ENCODE measurements at regions not wholly inside any gene's neighbourhood (a gene's known extent, or its start where the extent isn't known, plus 50 kb on each side); places are given as distances from the start of the nearest gene placed in this dataset.

DNA sequence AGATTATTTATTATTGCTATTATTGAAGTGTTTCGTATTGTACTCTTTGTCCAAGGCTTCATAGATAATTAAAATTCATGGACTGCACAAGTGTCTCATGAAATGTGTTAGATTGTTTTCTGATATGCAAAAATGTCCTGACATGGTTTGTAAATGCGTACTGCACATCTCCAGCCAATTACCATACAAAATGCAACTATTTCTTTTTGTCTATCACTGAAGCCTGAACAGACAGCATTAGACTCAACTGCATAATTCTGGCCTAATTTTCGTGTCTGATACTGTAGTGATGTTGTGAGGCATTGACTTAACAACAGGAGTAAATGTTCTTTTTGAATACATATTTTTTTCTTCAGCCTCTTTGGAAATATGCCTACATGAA is 498.2 kb upstream of the CD180 start:
- no peak for DNase-seq (ENCODE audit: low read depth)

DNA sequence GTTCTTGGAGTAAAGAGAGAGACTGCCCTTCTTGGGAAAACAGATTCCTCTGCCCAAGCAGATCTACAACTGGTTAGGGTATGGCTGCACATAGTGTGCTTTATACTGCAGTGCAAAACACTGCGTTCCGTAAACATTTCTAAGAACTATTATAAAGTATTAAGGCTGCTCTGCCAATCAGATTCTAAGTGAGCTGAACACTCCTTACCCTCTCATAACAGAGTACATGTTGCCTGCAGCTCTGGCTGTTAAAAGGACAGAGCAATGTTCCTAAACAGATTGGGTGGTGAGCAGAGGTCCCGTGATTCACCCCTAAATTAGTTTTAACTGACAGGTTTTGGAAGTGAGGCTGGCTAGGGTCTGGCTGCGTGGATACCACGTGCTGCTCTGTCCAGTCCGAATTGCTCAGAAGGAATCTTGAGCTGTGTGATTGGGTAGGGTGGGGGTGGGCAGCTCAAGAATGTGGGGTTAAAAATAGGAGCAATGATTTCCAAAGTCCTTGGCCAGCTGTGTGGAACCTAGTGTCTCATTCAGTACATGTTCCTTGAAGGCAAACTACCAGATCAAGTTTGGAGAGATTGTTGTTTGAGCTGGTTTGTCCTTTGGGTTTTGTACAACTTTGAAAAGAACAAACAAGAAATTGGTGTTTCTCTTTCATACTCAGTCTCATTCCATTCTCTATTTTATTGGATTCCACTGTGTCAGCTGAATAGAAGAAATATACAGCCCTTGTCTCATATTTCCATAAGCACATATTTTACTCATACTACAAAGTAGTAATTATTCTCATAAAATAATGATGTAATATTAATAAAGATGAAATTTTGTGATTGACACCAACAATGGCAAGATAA is 497.6 kb upstream of the CD180 start:
- DNase-seq (ENCODE audit: low read depth), result peak; percentile 93

DNA sequence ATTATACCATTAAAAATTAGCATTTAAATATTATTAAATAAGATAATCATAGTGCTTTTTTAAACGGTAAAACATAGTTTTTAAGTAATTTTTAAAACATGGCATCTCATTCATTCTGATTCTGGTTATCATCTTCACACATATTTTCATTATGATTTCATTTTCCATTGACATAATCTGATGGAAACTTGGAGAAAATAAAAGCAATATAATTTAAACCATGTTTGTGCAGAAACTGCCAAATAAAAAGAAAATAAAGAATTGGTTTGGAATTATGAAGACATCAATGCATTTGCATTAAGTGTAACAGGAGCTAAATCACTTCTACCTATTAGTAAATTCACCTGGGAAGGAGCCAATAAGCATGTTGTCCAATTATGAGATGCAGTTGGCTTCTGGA is 490.1 kb upstream of the CD180 start:
- DNase-seq (ENCODE audit: low read depth), result no peak

DNA sequence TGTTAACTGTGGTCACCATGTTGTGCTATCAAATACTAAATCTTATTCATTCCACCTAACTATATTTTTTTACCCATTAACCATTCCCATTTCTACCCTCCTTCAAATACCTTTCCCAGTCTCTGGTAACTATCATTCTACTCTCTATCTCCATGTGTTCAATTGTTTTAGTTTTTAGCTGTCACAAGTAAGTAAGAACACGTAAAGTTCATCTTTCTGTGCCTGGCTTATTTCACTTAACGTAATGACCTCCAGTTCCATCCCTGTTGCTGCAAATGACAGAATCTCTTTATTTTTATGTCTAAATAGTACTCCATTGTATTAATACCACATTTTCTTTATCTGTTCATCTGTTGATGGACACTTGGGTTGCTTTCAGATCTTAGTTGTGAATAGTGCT is 485.1 kb upstream of the CD180 start:
- no peak for DNase-seq (ENCODE audit: low read depth)

DNA sequence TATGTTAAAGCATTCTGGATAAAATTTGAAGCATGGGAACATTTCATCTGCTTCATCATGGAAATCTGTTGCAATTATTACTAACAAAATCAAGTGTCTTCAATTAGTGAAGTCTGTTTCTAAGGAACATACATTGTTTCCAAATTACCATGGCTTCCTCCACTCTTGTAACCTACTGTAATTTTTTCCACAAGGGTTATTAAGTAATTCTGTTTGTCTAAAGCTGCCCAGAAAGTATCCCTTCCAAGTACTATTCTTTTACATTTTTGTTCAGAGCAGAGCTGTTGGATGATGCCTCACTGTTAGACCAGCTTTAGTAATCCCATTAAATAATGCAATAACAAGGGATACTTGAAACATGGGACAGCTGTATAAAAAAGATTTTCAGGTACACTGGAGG is 483.5 kb upstream of the CD180 start:
- DNase-seq (ENCODE audit: low read depth), result peak; percentile 96

DNA sequence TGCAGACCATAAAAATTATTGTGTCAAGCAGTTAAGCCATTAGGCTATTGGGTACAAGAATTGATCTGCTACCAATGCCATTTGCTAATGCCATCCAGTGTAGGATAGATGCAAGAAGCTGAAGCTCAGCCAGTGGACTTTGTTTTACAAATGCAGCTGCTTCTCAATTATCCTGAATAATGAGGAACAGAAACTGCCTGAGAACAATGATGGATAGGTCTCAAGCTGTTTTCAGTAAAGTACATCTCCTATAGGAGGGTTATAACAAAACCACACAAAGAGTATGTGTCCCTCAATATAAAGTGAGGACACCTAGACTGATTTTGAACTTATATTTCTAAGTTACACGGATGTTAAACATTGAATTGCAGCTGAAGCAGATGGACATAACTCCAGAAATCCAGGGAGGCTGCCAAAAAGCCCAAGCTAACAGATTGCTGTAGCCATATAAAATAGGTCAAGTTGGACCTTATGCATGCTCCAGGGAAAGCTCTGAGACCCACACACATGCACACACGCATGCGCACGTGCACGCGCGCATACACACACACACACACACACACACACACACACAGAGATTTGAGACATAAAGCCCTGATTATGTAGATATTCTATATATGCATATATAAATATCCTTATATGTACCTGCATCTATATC is 482.7 kb upstream of the CD180 start:
- DNase-seq (ENCODE audit: low read depth), result no peak

DNA sequence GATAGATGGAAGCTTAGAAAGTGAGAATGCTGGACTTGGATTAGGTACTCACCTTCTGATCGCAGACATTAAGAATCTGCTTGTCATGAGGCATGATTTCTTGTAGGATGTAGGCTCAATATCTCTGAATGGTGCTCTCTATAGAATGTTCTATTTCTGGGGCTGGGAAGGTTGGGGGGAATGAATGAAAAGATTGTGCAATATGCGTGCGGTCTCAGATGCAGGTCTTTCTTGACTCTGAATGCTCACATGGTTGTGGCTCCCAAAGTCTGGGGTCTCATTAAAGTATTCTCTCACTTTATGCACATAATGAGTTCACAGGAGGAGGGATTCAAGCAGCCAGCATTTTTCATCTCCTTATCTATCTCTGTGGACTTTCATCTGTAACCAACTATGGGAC is 482.0 kb upstream of the CD180 start:
- DNase-seq (ENCODE audit: low read depth), result no peak

DNA sequence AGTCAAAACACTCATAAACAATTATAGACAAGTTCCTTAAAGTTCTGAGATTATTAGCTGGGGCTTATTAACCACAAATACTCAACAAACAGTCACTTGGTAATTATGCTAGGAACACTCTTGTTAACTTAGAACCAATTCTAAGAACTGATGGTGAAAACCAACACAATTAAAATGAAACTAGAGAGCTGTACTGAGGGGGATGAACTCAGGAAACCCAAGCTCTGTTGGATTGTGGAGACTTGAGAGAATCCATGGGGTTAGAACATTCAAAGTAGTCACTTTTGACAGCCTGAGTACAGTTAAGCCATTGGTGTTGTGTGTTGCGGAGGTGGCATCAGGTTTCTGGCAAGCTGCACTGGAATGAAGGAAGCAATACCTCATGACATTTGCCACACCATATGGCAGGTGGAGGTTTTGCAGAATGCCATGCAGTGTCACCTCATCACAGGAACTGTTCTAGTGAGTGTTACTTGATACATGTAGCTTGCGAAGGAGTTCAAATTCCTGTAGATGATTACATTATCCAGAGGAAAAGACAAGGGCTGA is 480.9 kb upstream of the CD180 start:
- no peak for DNase-seq (ENCODE audit: low read depth)

DNA sequence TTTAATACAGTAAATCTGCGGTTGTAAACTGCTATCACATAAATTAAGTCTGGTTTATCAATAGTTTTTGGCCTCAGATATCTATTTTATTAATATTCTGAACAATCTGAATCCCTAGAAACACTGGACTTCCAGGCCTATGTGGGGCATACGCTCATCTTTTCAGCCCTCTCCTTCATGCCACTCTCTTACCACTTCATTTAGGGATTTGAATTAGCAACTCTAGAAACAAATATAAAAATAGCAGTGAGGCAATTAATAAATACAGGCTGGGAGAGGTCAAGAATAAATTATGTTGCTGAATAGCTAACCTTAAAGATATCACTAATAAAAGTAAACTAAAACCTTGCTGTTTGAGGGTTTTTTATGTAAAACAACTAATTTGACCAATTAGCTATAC is 480.3 kb upstream of the CD180 start:
- DNase-seq (ENCODE audit: low read depth), result no peak

DNA sequence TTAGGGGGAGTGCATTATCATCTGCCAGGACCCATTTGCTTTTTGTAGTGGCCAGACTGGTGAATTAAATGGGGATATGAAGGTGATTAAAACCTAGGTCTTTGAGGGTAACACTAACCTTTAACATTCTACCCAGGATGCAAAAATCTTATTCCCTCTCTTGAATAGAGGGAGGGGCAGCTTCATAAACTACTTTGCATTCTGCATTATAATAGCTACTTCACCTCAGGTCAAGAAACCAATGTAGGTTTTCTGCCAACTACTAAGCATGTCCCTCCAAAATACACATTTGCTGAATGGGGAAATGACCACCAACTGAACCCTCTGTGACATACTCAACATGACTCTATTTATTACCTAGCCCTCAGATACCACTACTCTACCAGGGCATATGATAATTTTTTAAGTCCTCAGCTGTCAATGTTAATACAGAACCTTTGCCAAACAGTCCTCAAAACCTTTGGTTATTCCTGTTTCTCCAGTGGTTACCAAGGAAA is 477.6 kb upstream of the CD180 start:
- DNase-seq (ENCODE audit: low read depth), result no peak

DNA sequence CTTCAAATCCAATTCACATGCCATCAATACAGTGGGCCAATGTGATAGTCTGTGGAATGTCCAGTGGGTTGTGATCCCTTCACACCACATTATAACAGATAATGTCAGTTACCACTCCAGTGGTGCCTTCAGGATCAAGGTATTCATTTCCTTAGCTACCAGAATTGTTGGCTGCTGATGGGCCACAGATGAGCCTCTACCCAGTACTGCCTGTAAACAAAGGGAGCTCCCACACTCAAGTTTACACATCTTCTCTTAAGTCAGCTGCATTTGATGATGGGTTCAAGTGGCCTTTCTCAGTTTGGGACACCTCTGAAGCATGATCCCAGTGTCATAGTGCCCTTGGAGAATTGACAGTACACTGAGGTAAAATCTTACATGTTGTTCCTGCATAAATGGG is 477.0 kb upstream of the CD180 start:
- DNase-seq (ENCODE audit: low read depth), result no peak

DNA sequence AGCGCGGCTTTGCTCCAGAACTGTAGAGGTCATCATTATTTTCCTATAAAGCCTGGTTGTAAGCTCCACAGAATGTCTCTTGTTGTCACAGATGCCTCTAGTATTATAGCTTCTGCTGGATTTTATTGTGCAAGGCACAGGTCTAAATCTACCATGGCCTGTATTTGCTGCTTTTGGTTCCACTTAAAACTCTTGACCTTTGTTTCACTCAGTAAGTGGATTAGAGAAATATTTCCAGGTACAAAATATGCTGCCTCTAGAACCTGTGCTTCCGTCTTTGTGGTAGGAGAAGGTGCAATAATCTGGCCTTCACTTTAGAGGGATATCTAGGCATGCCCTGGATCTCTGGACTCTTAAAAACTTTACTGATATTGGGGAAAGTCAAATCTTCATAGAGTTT is 476.6 kb upstream of the CD180 start:
- no peak for DNase-seq (ENCODE audit: low read depth)

DNA sequence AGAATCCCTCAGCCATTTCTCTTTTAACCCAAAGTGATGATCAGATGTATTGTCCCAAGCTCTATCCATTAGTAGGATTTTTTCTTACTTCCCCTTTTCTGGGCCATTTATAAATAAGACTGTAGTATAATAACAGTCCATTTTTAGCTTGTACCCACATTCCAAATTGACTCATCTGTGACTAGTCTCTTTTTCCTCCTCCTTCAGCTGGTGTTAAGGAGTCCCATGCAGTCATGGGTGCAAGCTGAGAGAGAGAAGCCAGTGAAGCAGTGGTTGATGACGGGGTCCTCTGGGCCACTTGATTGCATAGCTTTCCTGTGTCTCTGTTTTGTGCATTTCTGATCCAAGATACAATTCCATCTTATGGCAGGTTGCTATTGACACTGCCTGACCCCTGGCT is 476.0 kb upstream of the CD180 start:
- DNase-seq (ENCODE audit: low read depth), result no peak

DNA sequence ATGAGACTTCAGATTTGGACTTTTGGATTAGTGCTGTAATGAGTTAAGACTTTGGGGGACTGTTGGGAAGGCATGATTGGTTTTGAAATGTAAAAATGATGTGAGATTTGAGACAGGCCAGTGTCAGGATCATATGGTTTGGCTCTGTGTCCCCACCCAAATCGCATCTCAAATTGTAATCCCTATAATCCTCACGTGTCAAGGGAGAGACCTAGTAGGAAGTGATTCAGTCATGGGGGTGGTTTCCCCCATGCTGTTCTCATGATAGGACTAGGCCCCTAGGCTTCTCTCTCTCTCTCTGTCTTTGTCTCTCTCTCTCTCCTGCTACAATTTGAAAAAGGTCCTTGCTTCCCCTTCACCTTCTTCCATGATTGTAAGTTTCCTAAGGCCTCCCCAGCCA is 473.3 kb upstream of the CD180 start:
- no peak for DNase-seq (ENCODE audit: low read depth)

DNA sequence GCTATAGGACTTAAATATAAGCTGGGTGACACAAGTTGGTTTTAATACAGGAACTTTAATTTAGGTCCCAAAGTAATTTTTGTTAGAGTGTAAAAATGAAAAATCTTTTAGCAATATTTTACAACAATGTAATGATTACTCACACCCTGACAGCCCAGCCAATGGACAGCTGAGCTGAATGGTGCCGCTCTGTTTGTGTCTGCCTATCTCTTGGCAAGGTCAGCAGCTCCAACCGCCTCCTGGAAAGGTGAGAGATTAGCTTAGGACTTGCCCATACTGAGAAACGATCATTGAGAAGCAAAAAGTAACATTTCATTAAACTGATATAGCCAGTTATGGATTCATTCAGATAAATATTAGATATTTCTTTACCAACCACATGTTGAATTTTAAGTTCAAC is 463.6 kb upstream of the CD180 start:
- DNase-seq (ENCODE audit: low read depth), result no peak

DNA sequence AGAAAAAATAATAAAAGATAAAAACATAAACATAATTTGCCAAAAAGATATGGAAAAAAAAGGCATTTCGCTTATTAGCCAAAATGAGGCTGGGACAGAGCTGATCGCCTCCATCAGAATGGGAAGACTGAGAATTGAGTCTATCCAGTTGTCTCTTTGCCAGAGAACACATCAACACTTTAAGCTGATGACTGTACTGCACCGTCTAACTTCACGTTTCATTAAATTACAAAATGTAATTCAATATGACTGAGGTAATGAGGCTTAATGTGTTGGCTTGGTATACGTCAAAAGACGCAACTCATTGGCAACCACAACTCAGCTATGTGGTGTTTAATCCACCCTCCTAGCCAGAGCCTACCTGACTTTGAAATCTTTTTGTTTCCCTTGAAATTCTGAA is 462.7 kb upstream of the CD180 start:
- DNase-seq (ENCODE audit: low read depth), result peak; percentile 36

DNA sequence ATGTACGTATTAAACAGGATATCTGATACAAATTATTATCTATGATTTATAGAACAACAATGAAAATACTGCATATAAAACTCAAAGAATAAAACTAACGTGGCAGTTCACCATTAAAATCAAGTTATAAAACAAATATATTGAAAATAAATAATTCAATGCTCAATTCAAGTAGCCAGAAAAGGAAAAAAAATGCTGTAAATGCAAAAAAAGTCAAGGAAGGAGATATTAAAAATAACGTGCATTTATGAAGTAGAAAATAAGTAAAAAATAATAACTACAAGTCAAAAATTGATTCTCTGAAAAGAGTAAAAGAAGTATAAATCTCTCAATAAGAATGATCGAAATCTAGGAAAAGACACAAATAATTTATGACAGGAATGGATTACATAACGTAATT is 460.5 kb upstream of the CD180 start:
- no peak for DNase-seq (ENCODE audit: low read depth)

DNA sequence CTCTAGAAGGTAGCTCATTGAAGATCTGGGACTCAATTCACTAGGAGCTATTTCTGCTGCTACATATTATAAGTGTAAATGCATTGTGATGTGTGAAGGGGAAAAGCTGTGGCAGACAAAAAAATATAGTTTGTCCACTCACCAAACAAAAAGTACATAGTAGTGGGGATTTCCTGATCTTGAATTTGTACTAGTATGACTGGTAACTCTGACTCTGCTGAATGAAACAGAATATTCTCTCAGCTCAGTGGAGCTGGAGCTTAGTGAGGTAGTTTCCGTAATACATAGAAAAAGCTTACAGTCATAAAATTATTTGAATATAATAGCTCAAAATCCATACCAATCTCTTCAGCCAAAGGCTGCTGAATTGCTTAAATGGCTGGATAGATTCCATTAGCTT is 455.6 kb upstream of the CD180 start:
- no peak for DNase-seq (ENCODE audit: low read depth)

DNA sequence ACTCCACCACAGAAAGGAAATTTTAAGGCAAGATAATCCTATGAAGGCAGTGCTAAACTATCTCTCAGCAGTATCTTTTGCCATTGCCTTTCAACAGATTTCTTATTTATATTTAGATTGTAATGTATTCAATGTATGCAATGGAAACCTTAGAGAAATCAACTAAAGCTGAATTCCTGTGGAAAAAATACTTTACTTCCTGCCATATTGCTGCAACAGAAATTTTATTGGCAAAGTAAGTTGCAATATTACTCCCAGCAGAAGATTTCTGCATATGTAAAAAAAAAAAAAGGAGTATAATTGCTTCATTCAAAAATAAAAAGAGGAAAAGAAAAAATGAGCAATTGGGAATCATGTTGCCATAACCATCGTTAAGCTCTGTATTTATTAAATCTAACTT is 454.6 kb upstream of the CD180 start:
- DNase-seq (ENCODE audit: low read depth), result no peak

DNA sequence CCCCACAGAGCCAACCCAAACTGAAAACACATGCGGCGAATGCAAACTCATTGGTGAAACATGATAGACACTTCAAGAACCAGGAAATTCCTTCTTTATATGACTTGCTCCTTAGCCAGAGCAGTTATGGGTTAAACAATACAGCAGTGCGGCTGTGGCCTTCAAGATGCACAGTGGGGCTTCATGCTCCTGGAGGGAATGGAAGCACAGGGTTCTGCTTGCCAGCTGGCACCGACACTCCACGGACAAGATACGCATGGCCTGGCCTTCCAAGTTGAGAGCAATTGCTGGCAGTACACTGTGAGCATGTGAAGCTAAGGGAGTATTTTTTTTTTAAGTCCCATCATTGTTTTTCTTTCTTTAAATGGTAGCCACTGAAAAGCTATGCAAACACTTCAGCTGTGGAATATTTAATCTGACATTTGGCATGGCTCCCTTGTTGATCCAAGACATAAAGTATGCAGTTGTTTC is 451.6 kb upstream of the CD180 start:
- DNase-seq (ENCODE audit: low read depth), result peak; percentile 100

DNA sequence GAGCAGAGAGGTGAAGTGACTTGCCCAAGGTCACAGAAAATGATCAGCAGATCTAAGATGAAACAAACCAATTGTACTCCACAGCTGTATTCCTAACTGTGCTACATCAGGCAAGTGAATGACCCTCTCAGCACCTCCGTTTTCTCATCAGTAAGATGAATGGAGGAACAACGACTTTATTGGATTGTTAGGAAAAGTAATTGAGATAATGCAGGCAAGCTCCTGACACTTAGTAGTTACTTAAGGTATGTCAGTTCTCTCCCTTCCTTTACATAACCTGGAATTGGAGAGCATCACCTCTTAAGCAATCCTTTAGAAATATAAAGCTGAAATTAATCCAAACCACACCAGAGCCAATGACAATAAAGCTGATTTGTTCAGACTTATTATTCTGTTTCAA is 451.2 kb upstream of the CD180 start:
- DNase-seq (ENCODE audit: low read depth), result no peak

DNA sequence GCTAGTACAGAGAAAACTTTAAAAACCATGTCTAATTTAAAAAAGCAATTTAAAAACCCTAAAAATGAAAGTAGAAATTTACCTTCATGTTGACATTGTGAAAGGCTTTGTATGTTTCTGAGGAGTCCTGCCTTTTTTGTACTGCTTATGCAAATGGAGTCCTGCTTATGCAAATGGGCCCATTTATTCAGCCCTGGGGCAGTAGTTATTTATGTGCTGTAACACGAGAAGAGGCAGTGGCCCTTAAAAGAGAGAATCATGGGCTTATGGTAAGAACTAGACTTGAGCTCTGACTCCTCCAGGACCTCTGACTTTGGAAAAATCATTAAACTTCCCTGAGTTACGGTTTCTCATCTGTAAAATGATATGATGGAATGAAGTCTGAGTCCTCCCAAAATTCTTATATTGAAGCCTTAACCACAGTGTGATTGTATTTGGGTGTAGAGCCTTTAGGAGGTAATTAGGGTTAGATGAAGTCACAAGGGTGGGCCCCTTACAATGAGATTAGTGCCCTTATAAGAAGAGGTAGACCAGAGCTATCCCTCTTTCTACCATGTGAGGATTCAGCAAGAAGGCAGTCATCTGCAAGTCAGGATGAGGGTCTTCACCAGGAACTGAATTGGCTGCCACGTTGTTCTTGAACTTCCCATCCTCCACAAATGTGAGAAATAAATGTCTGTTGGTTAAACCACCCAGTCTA is 447.8 kb upstream of the CD180 start:
- no peak for DNase-seq (ENCODE audit: low read depth)

DNA sequence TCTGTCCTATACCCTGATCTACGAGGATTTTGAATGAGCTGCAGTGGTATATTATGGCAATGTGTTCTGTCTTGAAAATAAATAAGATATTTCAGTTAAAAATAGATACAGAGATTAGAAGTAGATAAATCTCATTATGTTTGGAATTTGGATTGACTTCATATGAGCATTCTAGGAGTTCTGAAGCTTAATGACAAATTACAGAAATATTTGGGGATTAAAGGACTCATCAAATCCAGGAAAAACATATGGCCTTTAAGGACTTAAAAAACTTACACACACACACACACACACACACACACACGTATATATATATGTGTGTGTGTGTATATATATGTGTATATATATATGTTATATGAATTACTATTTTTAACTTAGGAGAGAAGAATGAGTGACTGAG is 446.9 kb upstream of the CD180 start:
- no peak for DNase-seq (ENCODE audit: low read depth)

All from fibroblast of gingiva (primary cell).